DLD1 (cell line): ENCODE measurements at regions not wholly inside any gene's neighbourhood (a gene's known extent, or its start where the extent isn't known, plus 50 kb on each side); places are given as distances from the start of the nearest gene placed in this dataset.

ENCODE experiments used
- in situ Hi-C: cut with HindIII; loops from 2 replicates; pipeline ENCODE4 v1.10.0; 2017; ENCODE audit warnings: low sequenced_read_pairs

DNA sequence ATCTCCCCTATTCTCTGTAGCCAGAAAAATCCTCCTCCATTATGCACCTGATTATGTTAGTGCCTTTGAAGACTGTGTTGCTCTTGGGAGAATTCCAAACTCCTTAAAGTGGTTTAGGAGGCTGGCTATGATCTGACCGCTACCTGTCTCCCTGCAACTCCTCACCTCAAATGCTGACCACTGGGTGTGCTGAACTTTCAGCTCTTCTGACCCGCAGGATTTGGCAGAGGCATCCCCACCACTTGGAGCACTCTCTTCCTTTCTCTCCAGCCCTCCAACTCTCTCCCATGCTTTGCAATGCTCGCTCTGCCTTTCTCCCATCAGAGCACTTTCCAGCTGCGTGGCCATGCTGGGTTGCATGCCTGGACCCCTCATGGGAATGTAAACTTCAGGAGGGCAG lies 227.6 kb downstream of the RPS24 start:
- in situ Hi-C loops, result no loop called here

DNA sequence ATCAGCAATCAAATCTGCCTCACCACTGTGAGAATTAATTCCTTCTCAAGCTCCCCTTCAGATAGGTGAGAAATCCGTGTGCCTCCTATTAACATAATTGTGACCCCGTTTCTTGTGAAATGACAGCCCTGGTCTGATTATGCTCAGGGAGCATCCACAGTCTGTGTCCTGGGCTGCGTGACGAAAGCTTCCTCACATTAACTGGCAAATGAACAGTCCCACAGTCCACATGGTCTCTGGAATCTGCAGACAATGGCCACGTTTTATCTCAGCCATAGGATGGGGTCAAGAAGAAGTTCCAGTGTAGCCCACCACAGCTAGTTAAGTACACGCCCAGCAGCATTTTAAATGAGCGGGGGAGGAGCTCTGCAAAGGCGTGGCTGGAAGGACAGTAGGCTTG lies 229.2 kb downstream of the RPS24 start:
- in situ Hi-C loops, result no loop called here

DNA sequence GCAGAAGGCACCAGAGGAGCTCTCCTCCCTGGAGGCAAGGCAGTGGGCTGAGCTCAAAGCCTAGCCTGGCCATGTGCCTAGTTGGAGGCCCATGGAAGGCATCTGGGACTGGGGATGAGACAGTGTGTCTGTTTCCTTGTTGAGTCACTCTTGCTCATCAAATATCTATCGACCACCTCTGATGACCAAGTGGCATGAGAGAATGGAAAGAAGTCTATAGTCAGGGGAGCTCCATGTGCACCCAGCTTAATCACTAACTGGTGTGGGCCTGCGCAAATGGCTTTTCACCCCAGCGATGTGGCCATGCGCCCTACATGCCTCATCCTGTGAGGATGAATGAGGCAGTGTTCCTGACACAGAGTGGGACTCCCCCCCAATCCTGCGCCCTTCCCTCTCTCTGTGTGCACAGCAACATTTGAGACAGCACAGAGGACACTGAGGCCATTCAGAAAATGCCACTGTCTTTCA lies 229.9 kb downstream of the RPS24 start:
- in situ Hi-C loops, result no loop called here

DNA sequence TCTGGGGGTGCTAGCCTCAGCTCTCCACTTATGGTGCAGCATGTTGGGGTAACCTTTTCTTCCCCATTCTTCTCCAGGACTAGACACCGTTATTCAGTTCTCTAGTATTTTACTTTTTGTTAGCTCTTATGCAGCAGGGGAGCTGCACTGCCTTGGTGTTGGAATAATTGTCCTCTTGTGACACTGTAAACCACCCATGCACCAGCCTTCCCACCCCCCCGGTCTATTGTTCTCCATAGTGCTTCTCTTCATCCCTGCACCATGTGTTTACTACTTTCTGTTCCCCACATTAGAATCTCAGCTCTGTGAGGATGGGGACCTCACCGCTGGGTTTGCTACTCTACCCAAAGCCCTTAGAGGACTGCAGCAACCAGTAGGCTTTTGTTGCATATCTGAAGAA lies 230.7 kb downstream of the RPS24 start:
- in situ Hi-C loops, result no loop called here

DNA sequence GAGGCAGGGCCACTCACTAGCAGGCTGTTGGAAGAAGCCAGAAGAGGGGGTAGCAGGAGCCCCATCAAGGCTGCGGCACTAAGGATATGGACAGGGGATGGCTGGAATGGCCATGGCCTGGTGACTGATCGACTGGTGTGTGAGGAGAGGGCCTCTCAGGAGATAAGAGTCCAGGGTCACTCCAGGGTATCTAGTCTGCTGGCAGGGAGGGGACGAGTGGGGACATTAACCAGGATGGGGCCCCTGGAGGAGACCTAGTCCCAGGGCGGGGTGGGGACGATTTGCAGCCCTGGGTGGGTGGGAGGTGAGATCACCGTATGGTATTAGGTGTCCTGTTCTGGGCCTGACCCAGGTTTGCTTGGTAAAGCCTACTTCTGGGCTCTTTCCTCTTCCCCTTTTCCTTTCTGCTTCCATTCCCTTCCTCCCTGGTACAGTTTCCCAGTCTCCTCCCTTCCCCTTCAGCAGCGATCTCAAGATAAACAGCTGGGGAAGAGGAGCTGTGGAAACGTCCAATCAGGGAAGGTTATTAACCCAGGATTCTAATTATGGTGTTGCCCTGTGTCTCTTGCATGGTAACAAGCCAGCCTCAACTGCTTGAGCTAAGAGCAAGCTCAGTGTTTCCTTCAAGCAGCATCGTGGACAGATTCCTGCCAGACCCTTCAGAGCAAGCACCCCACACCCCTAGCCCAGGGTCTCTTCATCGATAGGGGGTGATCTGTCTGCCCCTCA lies 233.2 kb downstream of the RPS24 start:
- in situ Hi-C loops, result no loop called here

DNA sequence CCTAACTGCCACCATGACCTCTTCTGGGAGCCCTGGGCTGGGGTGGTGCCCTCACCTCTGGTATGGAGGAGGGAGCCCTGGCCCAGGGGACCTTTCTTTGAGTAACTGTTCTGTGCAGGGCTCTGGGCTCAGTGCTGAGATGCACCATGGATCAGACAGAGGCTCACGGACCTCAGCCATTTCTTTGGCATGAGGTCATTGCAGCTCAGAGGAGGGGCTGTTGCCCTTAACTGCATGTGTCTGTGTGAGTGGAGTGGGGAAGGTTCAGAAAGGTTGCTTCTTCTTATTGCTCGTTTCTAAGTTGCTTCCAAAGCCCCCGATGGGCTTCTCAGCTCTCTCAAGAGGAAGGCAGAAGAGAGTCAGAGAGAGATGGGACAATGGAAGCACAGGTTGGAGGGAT lies 233.9 kb downstream of the RPS24 start:
- in situ Hi-C loops, result no loop called here

DNA sequence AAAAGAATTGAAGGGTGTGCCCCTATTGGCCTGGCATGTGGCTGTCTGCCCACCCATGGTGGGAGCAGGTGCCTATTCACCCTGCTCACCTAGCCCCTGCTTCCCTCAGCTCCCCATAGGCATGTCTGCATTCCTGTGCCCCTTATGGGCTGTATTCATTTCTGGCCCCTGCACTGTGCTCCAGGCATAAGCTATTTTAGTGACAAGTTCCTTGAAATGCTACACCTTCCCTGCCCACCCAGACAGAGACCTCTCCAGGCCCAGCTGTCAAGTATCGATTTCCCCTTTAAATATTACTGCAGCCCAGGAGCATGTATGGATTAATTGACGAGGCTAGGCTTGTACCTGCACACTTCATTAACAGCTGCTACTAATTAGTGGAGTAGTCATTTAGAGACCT lies 235.4 kb downstream of the RPS24 start:
- in situ Hi-C loops, result no loop called here

DNA sequence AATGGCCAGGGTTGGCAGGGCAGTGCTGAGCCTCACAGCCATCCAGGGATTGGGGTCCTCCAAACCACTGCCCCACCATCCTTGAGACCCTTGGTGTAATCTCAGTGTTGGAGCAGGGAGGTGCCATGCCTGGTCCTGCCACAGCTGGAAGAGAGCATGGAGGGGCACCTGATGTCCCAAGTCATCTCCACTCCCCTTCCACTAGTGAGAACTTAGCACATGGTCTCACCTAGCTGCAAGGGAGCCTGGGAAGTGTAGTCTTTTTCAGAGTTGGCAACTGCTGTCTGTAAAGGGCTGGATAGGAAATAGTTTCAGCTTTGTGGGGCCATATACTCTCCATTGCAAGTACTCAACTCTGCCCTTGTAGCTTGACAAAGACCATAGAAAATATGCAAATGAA lies 238.7 kb downstream of the RPS24 start:
- in situ Hi-C loops, result no loop called here

DNA sequence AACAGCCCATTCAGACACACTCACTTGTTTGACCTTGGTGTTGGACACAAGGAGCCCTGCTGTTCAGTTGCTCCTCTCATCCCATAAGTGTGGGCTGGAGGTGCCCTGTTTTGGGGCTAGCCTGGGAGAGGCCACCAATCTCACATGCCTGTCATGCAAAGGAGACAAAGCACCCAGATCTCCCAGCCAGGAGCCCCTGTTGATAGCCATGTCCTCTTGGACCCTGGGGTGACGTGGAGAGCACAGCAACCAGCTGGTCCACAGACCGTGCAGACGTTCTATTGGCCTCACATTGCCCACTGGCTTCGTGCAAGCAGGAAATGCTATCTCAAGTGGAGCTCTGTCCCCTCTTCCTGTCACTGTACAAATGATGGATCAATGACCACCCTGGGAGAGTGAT lies 240.8 kb downstream of the RPS24 start:
- in situ Hi-C loops, result no loop called here

DNA sequence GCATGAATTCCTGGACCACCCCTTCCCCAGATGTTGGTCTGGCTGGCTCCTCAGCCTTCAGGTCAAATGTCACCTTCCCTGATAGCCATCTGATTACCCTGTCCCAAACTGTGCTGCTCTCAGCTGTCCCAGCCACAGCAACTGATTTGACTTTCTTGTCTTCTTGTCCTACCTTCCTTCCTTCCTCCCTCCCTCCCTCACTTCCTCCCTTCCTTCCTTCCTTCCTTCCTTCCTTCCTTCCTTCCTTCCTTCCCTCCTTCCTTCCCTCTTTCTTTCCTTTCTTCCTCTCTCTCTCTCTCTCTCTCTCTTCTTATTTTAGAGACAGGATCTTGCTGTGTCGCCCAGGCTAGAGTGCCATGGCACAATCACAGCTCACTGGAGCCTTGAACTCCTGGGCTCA lies 242.5 kb downstream of the RPS24 start:
- in situ Hi-C loops, result no loop called here

DNA sequence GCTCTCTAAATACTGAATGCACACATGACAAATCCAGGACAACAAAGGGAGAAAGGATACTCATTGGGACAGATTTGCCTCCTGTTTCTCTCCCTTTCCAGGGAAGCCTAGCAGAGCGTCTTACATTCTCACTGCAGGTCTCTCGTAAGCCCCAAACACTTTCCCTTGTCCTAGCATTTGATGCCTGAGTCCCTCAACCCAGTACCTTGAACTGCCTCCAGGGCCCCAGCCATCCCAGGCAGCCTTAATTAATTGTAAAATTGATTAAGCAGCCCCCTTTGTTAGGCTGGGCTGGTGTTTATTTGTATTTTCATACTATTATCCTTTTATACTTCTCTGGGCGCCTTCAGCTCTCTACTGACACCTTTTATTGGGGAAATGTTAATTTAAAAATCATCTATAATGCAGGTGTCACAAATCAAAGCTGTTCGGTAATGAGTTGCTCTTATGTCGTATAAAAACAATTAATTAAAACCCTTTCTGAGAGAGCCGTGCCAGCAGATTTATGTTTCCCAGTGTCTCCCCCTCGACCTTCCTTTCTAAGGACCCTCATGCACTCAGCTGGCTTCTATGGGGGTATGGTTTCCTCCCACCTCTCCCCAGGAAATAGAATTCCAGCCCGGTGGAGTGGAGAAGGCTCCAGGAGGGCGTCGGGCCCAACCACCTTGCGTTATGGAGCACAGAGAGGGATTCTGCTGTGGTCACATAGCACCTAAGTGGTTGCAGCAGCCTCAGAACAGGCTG lies 243.8 kb downstream of the RPS24 start:
- in situ Hi-C loops, result no loop called here

DNA sequence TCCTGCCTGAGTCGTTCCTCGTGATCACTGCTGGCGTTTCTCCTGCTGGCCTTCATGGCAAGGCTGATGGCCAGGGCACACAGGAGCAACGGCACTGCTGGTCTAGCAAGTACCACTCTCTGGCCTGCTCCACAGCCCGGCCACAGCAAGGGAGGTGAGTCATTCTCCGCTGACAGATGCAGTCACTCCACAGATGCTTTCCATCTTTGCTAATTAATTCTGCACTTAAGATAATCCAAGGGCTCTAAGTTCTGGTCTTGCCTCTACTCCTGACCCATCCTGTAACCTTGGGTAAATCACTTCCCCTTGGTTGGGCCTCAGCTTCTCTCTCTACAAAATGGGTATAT lies 244.4 kb downstream of the RPS24 start:
- in situ Hi-C loops, result no loop called here

DNA sequence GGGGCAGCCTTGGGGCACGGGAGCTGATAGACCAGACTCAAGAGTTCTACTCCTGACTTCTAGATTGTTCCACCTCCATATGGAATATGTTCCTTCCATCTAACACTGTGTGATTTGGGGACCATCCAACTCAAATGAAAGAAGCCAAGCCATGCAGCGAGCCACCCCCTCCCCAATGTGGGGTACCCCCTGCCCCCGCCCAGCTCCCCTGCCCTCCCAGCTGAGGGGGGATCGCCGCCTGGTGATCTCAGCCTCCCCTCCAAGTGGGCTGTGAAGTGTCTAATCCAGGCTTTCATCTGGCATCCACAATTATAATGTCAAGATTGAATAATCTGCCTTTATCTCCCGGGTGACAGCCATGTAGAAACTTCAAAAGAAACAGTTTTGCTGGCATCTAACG lies 246.1 kb downstream of the RPS24 start:
- in situ Hi-C loops, result no loop called here

DNA sequence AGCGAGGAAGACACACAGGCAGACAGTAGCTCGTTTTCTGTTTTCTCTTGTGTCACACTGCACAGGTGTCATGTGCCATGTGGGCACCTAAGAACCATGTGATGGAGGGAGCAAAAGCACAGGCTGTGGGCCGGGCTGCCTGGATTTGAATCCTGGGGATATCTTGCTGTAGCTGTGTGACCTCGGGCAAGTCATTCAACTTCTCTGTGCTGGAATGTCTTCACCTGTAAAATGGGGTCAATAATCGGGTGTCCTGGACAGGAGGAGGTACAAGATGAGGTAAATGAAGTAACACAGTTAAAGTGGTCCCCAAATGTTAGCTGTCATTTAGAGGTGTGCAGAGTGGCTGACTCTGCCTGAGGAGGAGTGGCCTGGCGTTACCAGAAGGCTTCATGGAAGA lies 246.9 kb downstream of the RPS24 start:
- in situ Hi-C loops, result no loop called here

DNA sequence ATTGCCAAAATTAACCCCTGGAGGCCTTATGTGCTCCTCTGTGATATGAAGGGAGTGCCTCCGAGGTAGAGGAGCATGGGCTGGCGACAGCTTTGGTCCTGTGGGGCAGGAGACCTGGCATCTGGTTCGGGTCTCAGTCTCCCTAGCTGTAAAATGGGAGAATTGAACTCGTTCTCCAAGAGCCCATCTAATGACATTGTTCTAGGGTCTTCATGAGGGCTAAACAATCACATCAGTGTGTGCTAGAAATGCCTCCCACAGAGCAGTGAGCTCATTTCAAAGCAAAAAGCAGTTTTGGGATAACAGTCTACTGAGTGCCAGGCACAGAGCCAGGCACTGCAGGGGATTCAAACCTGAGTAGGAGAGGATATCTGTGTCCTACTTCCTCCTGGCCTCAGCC lies 248.0 kb downstream of the RPS24 start:
- in situ Hi-C loops, result no loop called here

DNA sequence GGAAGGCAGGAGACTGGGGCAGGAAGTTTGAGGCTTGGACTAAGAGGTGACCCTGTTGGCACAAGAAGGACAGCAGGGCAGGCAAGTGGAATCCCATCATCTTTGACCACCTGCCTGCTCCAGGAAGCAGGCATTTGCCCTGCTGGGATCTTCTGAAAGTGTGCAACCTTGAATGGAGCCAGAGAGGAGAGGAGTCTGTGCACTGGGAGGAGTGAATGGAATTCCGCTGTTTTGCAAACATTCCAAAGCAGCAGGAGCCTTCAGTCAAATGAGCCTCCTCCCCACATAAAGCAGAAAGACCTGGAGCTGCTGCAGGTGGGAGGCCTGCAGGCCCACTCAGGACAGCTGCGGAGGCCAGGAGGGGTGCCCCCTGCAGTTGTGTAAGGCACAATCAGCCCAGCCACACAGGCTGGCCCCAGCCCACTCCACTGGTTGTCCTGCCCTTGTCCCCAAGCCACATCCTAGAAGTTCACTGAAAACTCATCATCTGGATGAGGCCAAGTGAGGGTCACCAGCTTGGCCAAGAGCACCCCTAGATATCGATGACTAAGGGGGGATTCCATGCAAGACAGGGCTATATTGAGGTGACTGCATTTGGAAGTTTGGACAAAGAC lies 249.5 kb downstream of the RPS24 start:
- in situ Hi-C loops, result no loop called here

DNA sequence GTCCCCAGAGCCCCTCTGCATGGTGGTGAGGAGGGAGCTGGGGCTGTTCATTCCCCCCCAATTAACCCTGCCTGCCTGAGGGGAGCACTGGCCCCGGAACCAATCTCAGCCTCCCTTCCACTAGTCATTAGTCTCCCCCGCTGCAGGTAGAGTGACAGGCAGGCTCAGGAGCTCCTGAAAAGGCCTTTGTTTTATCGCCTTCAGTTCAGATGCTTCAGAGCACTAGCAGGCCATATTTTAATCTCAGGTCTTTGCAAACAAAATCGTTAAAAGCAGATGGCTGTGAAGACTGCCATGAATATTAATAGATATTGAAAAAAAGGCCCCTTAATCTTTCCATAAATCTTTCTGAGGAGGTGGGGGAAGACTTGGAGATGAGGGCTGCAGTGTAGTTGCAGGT lies 250.7 kb downstream of the RPS24 start:
- in situ Hi-C loops, result no loop called here

DNA sequence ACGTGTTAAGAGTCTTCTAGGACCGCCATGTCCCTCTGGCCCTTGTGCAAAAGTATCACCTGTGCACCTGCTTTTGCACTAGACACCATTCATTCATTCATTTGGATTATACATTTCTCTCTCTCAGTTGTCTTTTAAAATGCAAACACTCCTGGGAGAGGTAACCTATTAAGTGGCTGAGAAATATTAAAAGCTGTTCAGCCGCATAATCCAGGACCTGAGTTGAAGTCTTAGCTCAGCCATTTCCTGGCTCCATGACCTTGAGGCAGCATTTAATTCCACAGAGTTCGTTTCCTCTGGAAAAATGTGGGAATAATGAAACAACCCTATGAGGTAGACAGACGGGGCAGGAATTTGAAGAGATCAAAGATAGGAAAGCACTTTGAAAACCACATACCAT lies 251.6 kb downstream of the RPS24 start:
- in situ Hi-C loops, result no loop called here

DNA sequence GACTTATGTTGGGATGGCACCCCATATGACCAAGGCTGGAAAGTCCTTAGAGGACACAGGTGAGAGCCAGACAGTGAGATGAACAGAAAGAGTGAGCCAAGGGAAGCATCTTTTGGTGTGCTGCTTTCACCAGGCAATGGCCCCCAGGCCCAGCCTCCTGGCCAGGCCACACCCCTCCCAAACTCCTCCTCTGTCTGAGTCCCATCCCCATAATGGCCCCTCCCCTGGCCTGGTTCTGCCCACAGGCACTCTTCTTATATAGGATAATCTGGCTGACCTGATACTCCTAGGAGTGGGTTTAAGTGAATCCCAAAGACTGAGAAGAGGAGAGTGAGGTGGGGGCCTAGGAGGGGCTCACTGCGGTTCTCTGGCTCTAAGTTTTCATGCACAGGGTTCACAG lies 252.5 kb downstream of the RPS24 start:
- in situ Hi-C loops, result no loop called here

DNA sequence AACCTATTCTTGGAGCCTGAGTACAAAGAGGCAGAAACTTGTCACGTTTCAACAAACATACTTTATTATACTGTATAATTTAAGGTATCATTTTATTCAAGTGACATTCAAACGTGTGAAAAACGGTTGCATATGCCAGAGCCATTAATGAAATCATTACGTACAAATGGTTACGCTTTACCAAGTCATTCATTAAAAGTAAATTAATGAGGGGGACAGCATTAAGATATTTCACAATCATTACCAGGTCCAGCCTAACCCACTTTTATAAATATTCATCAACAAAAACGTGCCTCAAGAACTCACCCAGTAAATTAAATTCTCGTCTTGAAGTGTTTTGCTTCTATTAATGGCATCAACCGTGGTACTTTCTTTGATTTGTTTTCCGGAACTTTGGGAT lies 253.0 kb downstream of the RPS24 start:
- in situ Hi-C loops, result no loop called here

DNA sequence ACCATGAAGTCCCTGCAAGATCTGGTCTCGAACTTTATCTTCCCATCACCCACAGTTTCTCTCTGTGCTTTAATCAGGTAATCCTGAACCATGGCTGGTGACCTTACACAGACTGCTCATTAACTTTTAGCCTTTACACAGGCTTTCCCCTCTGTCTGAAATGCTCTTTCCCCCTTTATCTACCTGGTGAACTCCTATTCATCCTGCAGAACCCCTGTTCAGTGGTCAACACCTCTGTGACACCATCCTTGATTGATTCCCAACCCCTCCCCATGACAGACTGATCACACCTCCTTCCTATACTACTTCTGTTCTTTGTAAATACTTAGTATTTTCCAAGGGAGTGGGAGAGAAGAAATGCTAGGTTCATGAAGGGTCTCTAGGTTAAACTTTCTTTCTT lies 254.0 kb downstream of the RPS24 start:
- in situ Hi-C loops, result no loop called here

DNA sequence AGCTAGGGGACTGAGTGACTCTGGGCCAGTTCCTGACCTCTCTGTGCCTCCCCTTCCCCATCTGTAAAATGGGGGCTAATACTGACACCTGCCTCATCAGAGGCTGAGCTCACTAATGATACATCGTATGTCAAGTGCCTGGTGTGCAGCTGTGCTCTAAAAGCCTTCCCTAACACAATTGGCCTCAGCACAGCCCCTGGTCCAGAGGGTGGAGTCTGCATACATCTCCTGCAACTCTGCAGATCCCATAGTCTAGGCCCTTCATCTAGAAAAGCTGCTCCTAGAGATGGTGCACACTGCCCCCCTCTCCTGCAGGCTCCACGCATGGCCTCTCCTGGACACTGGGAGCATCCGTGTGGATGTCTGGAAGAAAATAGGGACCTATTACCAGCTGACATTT lies 255.0 kb downstream of the RPS24 start:
- in situ Hi-C loops, result no loop called here
